ENCODE measurements at regions not wholly inside any gene's neighbourhood (a gene's known extent, or its start where the extent isn't known, plus 50 kb on each side); places are given as distances from the start of the nearest gene placed in this dataset.

DNA sequence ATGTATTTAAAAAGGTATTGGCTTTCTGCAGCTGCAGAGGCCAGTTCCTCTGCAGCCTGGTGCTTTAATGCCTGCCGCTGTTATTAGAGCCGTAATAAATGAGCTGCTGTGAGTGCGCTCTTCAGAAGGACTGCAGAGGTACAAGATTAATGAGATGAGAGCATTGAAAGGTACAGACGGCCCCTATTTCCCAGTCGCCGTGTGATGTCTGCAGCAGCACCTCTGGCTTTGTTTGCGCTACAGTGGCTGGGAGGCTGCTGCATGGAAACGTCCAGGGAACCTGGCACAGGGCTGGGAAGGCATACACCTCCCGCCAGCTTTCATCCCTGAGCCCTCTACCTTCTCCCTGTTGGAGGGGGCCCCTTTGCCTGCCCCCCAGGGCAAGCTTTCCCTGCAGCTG lies 383.8 kb upstream of the ZMIZ1 start:
- Mint-ChIP-seq H3K9me3 (ENCODE audit: unreplicated experiment) (peaks cover 7% of the 10 kb centered on the region), H3K27me3 (ENCODE audit: insufficient read depth, unreplicated experiment) (peaks cover 17% of the 10 kb centered on the region), H3K27ac (ENCODE audit: low read depth, unreplicated experiment) (no peak overlapping the region), H3K36me3 (ENCODE audit: insufficient read depth, unreplicated experiment) (no peaks in the 10 kb centered on the region), H3K4me1 (ENCODE audit: insufficient read depth, unreplicated experiment) (no peaks in the 10 kb centered on the region), H3K4me3 (ENCODE audit: unreplicated experiment) (no peak overlapping the region)
- ChIA-PET POLR2A (no interaction called here), CTCF (no interaction called here)
- BruUV-seq (replicated peaks), result no TSS peak
- no peak for DNase-seq (ENCODE audit: unreplicated experiment)
- TF ChIP-seq, protein P1, sequence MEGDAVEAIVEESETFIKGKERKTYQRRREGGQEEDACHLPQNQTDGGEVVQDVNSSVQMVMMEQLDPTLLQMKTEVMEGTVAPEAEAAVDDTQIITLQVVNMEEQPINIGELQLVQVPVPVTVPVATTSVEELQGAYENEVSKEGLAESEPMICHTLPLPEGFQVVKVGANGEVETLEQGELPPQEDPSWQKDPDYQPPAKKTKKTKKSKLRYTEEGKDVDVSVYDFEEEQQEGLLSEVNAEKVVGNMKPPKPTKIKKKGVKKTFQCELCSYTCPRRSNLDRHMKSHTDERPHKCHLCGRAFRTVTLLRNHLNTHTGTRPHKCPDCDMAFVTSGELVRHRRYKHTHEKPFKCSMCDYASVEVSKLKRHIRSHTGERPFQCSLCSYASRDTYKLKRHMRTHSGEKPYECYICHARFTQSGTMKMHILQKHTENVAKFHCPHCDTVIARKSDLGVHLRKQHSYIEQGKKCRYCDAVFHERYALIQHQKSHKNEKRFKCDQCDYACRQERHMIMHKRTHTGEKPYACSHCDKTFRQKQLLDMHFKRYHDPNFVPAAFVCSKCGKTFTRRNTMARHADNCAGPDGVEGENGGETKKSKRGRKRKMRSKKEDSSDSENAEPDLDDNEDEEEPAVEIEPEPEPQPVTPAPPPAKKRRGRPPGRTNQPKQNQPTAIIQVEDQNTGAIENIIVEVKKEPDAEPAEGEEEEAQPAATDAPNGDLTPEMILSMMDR (IDR thresholded peaks at IDR 0.05; ENCODE audit: unreplicated experiment), result no peak
- intact Hi-C loops (cut with micrococcal nuclease), result no loop called here

DNA sequence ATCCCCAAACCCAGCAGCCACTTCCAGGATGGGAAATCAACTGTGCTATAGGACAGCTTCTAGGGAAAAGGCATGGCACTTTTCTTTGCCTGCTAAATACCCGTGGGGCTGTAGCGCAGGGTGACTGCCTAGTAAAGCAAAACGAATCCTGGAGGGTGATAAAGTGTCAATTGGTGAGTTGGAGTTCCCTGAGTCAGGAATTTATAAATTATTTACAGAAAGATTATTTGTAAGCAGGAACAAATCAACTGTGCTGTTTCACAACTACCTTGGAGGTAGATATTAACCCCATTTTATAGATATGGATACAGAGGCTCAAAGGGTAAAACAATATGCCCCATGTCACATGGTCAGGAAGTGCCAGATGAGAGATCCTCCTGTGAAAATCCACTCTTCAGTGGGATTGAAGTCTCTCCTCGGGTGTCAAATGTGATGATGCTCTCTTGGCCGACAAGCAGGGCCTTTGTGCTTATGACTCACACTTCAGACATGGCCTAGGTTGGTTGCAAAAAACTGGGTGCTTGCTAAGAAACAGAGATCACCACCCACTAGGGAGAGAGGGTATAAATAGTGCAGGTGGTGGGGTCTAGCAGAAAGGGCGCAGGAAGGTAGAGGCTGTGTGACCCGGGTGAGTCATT lies 383.2 kb upstream of the ZMIZ1 start:
- H3K36me3 Mint-ChIP-seq (ENCODE audit: insufficient read depth, unreplicated experiment), result no peaks in the 10 kb centered on the region
- H3K9me3 Mint-ChIP-seq (ENCODE audit: unreplicated experiment), result peaks cover 7% of the 10 kb centered on the region
- intact Hi-C loops (cut with micrococcal nuclease), result no loop called here
- no peak overlapping the region for H3K4me3 Mint-ChIP-seq (ENCODE audit: unreplicated experiment)
- H3K27ac Mint-ChIP-seq (ENCODE audit: low read depth, unreplicated experiment), result no peak overlapping the region
- peaks cover 11% of the 10 kb centered on the region for H3K27me3 Mint-ChIP-seq (ENCODE audit: insufficient read depth, unreplicated experiment)
- ChIA-PET POLR2A (no interaction called here), CTCF (no interaction called here)
- TF ChIP-seq, protein P1 (IDR thresholded peaks at IDR 0.05; ENCODE audit: unreplicated experiment), result no peak
- peak; percentile 39 for DNase-seq (ENCODE audit: unreplicated experiment)
- no TSS peak for BruUV-seq (replicated peaks)
- H3K4me1 Mint-ChIP-seq (ENCODE audit: insufficient read depth, unreplicated experiment), result no peaks in the 10 kb centered on the region

DNA sequence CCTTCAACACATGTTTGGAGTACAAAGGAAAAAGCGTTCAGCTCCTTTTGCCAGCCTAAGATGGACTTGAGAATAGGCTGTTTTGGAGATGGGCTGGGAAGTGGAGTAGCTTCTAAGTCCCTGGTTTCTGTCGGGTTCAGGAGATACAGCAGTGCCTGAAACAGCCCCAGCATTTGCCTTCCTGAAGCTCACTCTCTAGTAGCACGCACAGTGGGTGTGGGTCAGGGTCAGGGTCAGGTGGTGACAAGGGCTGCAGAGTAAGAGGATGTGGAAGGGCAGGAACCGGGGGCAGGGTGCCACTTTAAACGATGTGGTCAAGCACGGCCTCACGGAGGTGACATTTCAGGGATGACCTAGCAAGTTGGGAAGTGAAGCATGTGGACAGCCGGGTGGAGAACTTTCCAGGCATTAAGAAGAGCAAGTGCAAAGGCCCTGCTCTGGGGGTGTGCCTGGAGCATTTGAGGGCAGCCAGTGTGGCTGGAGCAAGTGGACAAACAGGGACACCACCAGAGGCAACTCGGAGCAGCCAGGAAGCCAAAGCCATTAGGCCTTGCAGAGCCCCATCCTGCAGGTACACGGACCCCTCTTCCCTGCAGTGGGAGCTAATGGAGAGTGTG lies 382.2 kb upstream of the ZMIZ1 start:
- Mint-ChIP-seq H3K27ac (ENCODE audit: low read depth, unreplicated experiment) (no peak overlapping the region), H3K9me3 (ENCODE audit: unreplicated experiment) (no peaks in the 10 kb centered on the region), H3K4me1 (ENCODE audit: insufficient read depth, unreplicated experiment) (no peaks in the 10 kb centered on the region), H3K36me3 (ENCODE audit: insufficient read depth, unreplicated experiment) (no peaks in the 10 kb centered on the region), H3K4me3 (ENCODE audit: unreplicated experiment) (no peak overlapping the region), H3K27me3 (ENCODE audit: insufficient read depth, unreplicated experiment) (peaks cover under 1% of the 10 kb centered on the region)
- ChIA-PET CTCF (interaction anchor here (0.6 to 1.2 kb wide), 2 partner anchors 26 to 37 kb away, joined by 3 to 8 read pairs; no protein-coding TSS in a partner anchor), POLR2A (interaction anchor here (0.7 kb wide), 1 partner anchor 356 kb away, joined by 4 read pairs; no protein-coding TSS in a partner anchor)
- no TSS peak for BruUV-seq (replicated peaks)
- intact Hi-C loops (cut with micrococcal nuclease), result no loop called here
- TF ChIP-seq, protein P1 (IDR thresholded peaks at IDR 0.05; ENCODE audit: unreplicated experiment), result no peak
- DNase-seq (ENCODE audit: unreplicated experiment), result no peak

DNA sequence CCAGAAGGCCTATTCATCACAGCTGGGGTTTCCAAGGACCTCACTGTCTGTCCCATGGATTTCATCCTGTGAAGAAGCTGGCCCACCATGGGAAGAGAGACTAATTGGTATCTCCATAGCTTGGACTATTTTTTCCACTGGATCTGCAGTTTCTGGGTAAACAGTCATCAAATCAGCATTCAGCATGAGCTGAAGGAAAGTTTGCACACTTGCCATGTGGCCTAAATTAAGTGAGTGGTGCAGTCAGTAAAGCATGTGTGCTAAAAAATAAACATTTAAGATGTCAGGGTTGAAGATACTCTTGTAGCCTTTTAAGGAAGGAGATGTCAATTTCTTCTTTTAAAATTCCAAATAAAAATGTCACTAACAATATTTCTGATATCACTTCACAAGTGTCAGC lies 381.1 kb upstream of the ZMIZ1 start:
- no peaks in the 10 kb centered on the region for H3K36me3 Mint-ChIP-seq (ENCODE audit: insufficient read depth, unreplicated experiment)
- TF ChIP-seq, protein P1 (IDR thresholded peaks at IDR 0.05; ENCODE audit: unreplicated experiment), result no peak
- no peak for DNase-seq (ENCODE audit: unreplicated experiment)
- H3K9me3 Mint-ChIP-seq (ENCODE audit: unreplicated experiment), result no peaks in the 10 kb centered on the region
- no peaks in the 10 kb centered on the region for H3K27me3 Mint-ChIP-seq (ENCODE audit: insufficient read depth, unreplicated experiment)
- H3K4me1 Mint-ChIP-seq (ENCODE audit: insufficient read depth, unreplicated experiment), result no peaks in the 10 kb centered on the region
- H3K27ac Mint-ChIP-seq (ENCODE audit: low read depth, unreplicated experiment), result no peak overlapping the region
- no peak overlapping the region for H3K4me3 Mint-ChIP-seq (ENCODE audit: unreplicated experiment)
- intact Hi-C loops (cut with micrococcal nuclease), result no loop called here
- CTCF ChIA-PET, result interaction anchor here (1.2 kb wide), 1 partner anchor 28 kb away, joined by 3 read pairs; no protein-coding TSS in a partner anchor
- BruUV-seq (replicated peaks), result no TSS peak
- POLR2A ChIA-PET, result no interaction called here

Measured in MCF 10A (cell line).